Superior temporal gyrus (tissue), 1 donor: ENCODE measurements at regions not wholly inside any gene's neighbourhood (a gene's known extent, or its start where the extent isn't known, plus 50 kb on each side); places are given as distances from the start of the nearest gene placed in this dataset.

Experiments
- DNase-seq: peaks from one replicate; pipeline ENCODE4 v3.0.0-alpha.2; 2016; ENCODE audit errors: extremely low spot score

DNA sequence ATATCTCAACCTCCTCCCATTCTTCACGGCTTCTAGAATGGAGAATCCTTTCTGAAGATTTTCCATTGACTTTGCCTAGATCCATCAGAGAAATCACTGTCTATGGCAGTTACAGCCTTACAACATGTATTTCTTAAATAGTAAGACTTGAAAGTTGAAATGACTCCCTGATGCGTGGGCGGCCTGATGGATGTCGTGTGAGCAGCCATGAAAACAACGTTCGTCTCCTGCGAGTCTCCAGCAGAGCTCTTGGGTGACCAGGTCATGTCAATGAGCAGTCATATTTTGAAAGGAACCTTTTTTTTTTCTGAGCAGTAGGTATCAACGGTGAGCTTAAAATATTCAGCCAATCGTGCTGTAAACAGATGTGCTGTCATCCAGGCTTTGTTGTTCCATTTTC is 139.9 kb upstream of the C14orf180 start:
- DNase-seq: no peak

DNA sequence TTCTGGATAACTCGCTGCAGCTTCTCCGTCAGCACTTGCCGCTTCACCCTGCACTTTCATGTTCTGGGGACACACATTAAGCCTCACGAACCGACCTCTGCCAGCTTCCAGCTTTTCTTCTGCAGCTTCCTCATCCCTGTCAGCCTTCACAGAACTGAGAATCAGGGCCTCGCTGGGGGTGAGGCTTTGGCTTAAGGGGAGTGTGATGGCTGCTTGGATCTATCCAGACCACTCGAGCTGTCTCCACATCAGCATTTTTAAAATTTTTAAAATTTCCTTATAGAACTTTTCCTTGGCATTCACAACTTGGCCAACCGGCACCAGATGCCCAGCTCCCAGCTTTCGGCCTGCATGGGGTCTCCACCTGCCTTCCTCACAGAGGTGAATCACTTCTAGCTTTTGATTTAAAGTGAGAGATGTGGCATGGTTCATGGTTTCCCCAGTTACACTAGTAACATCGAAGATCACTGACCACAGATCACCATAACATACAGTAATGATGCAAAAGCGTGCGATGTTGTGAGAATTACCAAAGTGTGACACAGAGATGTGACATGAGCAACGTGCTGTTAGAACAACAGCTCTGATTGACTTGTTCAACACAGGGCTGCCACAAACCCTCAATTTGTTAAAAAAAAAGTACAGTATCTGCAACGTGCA is 139.1 kb upstream of the C14orf180 start:
- no peak for DNase-seq

DNA sequence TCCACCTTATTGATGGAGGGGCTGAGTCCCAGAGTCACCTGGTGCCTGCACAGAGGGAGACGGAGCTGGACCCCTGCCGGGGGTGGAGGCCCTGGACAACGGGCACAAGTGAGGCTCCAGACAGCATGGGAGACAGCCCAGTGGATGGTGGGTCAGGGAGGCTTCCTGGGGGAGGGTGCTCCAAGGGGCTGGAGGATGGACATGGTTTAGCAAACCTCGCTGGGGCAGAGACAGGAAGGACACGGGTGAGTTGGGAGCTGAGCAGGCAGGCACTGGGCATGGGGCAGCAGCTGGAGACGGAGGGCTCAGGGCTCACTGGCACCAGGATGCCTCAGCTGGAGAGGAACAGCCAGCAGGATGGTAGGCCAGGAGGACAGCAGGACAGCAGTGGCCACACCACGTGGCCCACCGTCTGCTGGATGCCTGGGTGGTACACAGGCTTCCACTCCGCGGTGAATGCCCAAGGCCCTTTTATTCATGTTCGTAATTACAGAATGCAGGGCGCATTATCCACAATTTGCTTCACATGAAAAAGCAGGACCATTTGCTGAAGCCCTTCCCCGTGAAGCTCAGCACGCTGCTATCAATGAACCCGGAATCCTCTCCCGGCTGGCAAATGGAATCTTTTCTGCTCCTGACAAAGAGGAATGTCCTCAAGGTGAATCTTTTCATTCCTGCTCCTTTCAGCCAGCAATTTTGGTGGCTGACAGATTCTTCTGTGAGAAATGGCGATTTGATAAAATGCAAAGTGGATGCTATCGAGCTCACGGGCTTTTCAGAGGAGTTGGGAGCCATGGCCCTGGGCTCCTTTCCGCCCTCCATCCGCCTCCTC is 138.1 kb upstream of the C14orf180 start:
- no peak for DNase-seq

DNA sequence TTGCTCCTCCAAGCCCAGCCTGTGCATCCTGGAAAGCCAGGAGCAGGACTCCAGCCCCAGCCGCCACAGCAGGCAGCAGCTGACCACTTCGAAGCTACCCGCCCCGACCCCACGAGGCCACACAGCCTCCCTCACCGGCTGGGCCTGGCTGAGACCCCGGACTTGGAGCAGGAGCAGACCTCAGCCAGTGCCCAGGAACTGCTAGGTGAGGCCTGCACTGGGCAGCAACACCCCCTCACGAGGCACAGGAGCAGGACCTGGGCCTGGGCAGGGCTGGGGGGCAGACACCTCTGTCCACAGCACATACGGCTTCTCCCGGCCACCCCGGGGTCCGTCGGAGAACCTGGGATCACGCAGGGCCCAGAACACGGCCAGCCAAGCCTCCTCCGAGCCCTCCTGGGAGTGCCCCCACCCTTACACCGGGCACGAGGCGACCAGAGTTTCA is 137.4 kb upstream of the C14orf180 start:
- DNase-seq: no peak

DNA sequence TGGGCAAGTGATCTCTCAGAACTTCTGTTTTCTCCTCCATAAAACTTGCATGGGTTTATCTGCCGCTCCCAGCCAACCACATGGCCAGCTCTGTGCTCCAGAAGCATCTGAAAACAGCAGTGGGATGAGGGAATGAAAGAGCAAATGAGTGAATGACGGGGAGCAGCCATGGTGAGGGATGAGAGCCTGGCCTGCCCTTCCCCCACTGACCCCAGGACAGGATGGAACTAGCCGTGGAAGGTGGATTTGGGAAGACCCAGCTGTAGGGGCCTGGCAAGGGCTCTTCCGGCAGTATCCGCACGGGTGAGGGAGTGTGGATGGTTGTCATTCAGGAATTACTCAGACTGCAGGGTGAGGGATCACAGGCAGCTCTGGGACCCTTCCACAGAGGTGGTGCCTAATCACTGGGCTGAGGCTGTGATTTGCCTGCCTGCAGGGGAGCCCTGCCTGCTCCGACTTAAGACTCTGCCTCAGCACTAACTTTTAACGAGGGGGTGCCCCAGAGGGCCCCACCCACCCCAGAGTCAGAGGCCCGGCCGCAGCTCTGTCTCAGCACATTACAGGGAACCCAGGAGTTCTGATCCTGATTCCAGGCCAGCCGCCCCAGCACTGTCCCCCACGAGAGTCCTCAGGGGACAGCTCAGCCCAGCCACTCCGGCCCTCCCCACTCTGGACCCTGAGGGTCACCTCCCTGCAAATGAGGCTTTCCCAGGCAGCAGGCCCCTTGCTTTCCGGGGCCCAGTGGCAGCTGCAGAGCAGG is 136.8 kb upstream of the C14orf180 start:
- DNase-seq: no peak

DNA sequence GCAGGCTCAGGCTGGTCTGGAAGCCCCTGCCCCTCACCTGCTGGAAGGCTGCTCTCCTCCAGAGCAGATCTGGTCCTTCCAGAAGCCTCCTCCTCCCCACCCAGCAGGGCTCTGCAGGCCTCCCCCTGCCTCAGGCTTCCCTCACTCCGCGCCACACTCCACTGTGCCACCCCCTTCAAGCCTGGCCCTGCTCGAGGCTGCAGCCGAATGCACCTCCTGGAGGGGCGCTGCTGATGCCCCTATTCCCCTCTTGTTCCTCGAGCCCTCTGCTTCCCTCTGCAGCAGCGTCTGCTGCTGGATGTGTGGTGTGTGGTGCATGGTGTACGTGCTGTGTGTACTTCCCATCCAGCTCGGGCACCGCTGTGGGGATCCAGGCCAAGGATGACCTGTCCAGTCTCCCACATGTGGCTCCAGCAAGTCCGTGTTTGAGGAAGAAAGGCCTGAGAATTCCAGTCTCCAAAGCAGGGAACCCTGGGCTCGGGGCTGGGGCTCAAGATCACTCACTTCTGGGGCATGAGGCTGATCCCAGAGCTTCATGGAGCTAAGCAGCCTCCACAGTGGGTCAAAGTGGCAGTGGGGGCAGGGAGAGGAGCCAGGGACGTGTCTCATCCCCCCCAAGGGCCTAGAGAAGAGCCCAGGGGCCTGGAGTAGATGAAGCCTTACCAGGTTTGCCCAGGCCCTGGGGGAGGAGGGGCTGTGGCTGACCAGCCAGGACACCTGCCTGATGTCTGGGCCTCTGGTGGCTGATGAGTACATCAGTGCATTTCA is 136.0 kb upstream of the C14orf180 start:
- DNase-seq: no peak

DNA sequence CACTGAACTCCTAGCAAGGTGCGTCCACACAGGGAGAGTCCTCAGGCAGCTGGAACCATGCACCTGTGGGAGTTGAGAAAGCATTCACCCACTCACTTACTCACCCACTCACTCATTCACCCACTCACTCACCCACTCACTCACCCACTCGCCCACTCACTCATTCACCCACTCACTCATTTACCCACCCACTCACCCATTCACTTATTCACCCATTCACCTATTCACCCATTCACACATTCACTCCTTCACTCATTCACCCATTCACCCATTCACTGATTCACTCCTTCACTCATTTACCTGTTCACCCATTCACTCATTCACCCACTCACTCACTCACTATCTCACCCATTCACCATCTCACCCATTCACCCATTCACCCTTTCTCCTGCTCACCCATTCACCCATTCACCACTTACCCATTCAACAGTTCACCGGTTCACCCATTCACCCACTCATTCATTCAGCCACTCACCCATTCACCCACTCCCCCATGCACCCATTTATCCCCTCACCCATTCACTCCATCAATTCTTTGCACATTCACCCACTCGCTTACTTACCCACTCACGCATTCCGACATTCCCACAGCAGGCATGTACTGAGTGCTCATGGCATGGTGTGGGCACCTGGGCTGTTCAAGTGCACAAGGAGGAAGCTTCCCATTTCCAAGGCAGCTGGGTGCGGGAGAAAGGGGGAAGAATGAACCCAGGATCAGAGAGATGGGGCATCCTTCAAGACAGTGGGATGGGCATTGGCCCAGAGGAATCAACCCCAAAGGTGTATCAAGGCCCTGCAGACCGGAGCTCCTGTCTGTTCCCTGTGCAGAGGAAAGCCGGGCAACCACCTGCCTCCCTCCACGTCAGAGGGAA is 135.2 kb upstream of the C14orf180 start:
- DNase-seq: no peak

DNA sequence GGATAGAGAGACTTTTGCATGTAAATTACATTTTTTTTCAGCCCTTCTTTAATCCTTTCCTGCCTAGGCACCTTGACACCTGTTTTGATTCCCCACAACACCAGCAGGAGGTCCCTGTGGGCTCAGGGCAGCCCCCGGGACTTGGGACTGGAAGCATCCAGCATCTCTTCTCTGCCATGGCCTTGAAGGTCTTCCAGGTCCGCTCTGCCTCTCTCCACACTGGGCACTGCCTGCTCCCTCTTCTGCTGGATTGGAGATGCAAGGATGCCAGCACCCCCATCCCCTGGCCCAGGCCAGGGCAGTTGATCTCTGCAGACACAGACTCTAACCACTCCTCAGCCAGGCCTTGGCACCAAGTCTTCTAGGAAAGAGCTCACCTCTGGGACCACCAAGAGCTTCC is 134.5 kb upstream of the C14orf180 start:
- DNase-seq: no peak

DNA sequence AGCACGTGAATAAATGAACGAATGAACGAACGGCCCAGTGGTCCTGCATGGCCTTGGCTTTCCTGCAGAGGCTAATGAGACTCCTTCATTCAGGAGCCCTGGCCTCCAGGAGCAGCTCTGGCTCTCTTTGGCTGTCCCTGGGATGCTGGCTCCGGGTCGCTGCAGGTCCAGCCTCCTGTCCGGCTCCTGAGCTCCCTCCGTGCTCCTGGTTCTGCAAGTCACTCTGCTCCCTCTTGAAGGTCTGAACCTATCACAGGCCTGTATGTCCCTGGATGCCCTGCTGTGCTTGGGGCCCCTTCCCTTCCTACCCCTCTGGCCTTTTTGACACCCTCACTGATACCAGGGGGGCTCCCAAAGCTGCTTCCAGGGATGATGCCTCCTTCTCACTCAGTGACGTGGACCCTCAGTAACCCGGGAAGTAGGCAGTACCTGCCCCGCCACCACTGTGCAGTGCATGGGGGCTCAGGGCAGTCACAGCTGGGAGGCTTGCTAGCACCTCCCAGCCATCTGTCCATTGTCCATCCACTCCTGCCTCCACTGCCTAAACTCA is 133.7 kb upstream of the C14orf180 start:
- DNase-seq: no peak

DNA sequence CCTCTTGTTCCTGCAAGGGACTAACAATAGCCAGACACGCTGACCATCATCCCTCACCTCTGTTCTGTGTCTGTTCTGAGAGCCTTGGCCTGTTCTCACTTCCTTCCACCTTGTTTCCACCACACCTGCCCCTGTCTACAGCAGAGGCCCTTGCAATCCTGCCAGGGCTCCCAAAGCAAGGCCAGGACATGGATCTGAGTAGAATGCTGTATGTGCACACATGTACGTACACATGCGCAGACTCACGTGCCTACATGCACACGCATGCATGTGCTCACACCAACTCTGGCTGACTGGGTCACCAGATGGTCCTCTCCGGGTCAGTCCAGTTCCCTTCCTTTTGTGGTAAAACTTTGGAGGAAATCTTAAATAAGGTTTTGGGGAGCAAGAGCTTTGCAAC is 133.0 kb upstream of the C14orf180 start:
- no peak for DNase-seq

DNA sequence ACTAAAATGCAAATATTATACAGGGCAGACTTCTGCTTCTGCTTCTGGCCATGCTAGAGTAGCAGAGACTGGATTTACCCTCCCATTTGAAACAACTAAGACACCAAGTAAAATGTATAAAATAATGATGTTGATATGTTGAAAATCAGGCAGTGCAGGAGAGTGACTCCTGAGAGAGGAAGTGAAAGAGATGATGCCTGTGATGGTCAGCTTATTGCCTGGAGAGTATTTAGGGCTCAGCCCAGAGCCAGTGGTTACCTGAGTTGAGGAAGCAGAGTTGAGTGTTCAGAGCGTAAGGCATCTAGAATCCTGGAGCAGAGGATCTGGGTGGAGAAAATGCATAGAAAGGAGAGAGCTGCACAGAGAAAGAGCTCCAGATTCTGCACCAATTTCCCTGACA is 131.8 kb upstream of the C14orf180 start:
- DNase-seq: no peak

DNA sequence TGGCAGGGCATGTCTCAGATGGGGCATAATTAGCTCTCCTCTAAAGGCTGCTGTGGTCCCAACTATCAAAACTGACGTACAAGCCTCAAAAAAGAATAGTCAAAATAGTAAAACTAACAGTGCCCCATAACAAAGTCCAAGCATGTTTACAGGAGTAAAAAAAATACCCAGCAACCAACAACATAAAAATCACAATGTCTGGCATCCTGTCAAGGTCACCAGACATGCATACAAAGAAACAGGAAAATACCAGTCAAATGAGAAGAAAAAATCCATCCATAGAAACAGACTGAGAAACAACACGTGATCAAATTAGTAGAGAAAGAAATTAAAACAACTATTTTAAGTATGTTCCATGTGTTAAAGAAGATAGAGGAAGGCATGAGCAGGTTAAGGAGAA is 131.2 kb upstream of the C14orf180 start:
- no peak for DNase-seq

DNA sequence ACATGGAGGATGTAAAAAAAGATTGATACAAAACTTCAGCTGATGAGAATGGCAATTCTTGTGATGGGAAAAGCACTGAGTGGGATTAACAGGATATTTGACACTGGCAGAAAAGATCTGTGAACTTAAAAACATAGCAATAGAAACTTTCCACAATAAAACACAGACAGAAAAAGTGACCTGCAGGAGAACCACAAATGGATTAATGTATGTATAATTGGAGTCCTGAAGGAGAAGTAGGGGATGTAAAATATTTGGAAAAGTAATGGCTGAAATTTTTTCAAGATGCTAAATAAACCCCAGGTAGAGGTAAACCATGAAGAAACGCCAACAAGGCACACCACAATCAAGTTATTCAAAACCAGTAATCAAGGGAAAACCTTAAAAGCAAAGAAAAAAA is 130.8 kb upstream of the C14orf180 start:
- no peak for DNase-seq

DNA sequence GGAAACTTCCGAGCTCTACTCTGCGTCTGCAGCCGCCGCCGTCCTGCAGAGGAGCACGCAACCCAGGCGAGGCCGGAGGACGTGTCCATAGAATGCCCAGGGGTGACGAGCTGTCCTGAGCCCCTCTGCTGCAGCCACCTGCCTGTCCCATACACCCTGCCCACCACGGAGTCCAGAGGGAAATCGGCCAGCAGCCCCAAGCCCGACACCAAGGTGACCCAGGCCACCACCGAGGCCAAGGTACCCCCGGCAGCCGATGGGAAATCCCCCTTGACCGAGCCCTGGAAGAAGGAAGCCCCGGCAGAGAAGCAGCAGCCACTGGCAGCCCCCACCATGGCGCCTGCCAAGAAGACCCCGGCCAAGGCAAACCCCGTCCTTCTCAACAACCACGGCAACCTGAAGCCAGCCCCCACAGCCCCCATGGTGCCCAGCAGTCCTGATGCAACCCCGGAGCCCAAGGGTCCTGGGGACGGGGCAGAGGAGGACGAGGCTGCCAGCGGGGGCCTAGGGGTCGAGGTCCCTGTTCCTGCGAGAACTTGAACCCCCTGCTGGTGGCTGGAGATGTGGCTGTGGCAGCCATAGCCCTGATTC is 128.7 kb upstream of the C14orf180 start:
- DNase-seq: no peak

DNA sequence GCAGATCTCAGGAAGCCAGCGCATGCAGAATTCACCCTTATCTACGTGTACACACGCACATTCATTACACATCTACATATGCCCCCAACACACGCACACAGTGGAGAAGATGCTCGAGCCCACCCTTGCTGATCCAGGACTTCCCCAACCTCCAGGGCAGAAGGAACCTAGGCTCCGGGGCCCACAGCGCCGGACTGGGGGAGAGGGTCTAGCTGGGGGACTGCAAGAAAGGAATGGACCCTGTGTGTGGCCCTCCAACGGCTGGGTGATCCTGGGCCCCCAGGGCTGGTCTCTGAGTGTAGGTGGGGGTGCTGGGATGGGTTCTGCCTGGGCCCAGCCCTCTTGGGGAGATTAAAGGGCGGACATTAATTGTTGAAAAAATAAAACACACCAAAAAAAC is 128.1 kb upstream of the C14orf180 start:
- no peak for DNase-seq

DNA sequence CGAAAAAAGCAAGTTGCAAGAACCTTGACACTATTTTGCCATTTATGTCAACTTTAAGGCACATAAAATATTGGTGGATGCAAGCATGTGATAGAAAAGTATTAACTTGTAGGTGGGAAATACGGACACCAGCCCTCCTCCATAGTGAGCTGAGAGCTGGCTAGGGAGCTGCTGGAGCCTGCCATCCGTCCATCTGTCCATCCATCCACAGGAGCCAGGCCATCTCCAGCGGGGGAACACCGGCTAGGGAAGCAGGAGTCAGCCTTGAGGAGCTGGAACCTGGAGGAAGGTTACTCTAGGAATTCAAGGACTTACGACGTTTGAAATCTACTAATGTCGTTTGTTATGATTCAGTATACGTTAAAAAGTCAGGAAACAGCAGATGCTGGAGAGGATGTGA is 120.7 kb upstream of the C14orf180 start:
- DNase-seq: no peak

DNA sequence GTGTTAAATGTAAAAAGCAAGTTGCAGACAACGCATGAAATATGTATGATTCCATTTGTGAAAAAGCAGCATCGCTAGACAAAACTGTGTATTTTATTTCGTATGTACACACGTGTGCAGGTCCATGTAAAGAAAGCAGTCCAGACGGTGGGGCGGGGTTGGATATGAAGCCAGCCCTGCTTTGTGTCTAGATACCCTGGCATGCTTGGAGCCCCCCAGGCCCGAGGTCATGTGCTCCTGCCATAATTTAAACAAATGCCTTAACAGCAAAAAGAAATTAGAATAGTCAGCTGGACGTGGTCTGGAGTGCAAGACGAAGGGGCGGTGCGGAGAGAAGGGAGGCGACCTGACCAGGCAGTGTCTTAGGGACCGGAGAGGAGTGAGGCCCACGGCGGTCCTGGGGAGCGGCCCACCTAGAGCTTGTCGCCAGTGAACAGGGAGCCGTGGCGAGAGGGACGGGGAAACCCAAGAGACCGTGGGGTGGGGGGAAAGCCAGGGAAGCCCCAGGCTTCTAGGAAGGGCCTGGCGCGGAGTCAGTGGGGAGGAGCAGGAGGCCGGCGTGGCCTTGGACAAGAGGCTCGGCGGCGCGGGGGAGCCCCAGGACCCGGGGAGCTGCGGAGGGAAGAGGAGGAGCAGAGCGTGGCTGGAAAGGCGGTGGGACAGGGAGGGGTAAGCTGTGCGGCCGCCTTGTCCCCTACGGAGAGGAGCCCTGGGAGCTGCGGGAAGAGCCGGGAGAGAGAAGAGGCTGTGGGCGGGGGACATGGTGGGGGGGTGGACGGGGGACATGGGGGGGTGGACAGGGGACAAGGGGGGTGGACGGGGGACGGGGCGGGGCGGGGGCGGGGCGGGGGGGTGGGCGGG is 118.5 kb upstream of the C14orf180 start:
- no peak for DNase-seq

DNA sequence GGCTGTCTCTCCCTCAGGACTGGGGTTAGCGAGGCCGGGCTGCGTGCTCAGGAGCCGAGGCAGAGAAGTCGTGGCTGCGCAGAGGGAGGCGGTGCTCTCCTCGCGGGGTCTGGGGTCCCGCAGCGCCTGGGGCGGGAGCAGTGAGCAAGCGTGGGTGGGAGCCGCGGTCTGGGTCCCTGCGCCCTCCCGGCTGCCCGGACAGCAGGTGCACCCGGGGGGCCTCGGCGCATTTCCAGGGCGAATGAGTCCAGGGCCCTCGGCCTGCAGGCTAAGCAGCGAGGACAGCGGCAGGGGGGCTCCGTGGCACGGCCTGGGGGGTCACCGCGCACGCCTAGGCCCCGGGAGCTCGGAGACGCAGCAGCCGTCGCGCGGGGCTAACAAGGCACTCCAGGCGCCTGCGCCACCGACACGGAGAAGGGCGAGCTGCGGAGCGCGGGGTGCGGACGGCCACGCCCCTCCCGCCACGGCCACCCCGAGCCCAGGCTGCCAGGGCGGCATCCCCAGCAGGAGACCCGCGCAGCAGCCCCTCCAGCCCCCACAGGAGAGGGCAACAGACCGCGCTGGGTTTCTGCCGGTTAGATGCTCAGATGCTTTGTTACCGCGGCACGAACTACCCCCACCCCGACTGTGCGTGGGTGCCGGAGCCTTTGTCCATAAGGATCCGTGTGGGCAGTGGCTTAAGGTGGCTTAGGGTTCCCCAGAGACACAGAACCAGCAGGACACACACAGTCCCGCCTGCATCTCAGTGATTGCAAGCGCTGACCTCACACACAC is 117.7 kb upstream of the C14orf180 start:
- DNase-seq: no peak
